ENCODE measurements at regions not wholly inside any gene's neighbourhood (a gene's known extent, or its start where the extent isn't known, plus 50 kb on each side); places are given as distances from the start of the nearest gene placed in this dataset.

- TF ChIP-seq, protein P1, sequence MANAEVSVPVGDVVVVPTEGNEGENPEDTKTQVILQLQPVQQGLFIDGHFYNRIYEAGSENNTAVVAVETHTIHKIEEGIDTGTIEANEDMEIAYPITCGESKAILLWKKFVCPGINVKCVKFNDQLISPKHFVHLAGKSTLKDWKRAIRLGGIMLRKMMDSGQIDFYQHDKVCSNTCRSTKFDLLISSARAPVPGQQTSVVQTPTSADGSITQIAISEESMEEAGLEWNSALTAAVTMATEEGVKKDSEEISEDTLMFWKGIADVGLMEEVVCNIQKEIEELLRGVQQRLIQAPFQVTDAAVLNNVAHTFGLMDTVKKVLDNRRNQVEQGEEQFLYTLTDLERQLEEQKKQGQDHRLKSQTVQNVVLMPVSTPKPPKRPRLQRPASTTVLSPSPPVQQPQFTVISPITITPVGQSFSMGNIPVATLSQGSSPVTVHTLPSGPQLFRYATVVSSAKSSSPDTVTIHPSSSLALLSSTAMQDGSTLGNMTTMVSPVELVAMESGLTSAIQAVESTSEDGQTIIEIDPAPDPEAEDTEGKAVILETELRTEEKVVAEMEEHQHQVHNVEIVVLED (CRISPR knock-in tag; IDR thresholded peaks at IDR 0.05) = 0 out of 2 replicates have a peak, but pooled peaks have one; percentile 25
- TF ChIP-seq NFIC (IDR thresholded peaks at IDR 0.05) = peak; percentile 56
- 0 out of 2 replicates have a peak, but pooled peaks have one; percentile 20 for TF ChIP-seq ZNF41 (CRISPR knock-in tag; conservative IDR thresholded peaks at IDR 0.05)
- peak; percentile 94 for TF ChIP-seq MAFF (IDR thresholded peaks at IDR 0.05; ENCODE audit: low read length)
- TF ChIP-seq CBFA2T2 (conservative IDR thresholded peaks at IDR 0.05) = peak; percentile 89
- TF ChIP-seq ZBED1 (IDR thresholded peaks at IDR 0.05) = 0 out of 2 replicates have a peak, but pooled peaks have one; percentile 14
- TF ChIP-seq, protein P2, sequence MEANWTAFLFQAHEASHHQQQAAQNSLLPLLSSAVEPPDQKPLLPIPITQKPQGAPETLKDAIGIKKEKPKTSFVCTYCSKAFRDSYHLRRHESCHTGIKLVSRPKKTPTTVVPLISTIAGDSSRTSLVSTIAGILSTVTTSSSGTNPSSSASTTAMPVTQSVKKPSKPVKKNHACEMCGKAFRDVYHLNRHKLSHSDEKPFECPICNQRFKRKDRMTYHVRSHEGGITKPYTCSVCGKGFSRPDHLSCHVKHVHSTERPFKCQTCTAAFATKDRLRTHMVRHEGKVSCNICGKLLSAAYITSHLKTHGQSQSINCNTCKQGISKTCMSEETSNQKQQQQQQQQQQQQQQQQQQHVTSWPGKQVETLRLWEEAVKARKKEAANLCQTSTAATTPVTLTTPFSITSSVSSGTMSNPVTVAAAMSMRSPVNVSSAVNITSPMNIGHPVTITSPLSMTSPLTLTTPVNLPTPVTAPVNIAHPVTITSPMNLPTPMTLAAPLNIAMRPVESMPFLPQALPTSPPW (CRISPR knock-in tag; IDR thresholded peaks at IDR 0.05) = peak; percentile 45; the same call in 1 of the 2 replicates
- peak; percentile 69; the same call in 1 of the 2 replicates for TF ChIP-seq TFAP4 (CRISPR knock-in tag; IDR thresholded peaks at IDR 0.05; ENCODE audit: borderline replicate concordance)
- no peak for TF ChIP-seq SIRT6 (IDR thresholded peaks at IDR 0.05; ENCODE audit: low read depth, low read length)
- TF ChIP-seq HDAC1 (IDR thresholded peaks at IDR 0.05) = peak in 1 of 2 experiments; percentile 81; a peak in 2 of 4 replicates
- no peak for TF ChIP-seq ZNF586 (CRISPR knock-in tag; conservative IDR thresholded peaks at IDR 0.05)
- TF ChIP-seq NCOR1 (IDR thresholded peaks at IDR 0.05) = peak; percentile 79
- peak; percentile 55; the same call in 1 of the 2 replicates for TF ChIP-seq GTF2A2 (tag; IDR thresholded peaks at IDR 0.05)
- TF ChIP-seq, protein P3, sequence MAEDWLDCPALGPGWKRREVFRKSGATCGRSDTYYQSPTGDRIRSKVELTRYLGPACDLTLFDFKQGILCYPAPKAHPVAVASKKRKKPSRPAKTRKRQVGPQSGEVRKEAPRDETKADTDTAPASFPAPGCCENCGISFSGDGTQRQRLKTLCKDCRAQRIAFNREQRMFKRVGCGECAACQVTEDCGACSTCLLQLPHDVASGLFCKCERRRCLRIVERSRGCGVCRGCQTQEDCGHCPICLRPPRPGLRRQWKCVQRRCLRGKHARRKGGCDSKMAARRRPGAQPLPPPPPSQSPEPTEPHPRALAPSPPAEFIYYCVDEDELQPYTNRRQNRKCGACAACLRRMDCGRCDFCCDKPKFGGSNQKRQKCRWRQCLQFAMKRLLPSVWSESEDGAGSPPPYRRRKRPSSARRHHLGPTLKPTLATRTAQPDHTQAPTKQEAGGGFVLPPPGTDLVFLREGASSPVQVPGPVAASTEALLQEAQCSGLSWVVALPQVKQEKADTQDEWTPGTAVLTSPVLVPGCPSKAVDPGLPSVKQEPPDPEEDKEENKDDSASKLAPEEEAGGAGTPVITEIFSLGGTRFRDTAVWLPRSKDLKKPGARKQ (CRISPR knock-in tag; IDR thresholded peaks at IDR 0.05) = no peak
- peak; percentile 78; the same call in 1 of the 2 replicates for TF ChIP-seq DMBX1 (CRISPR knock-in tag; IDR thresholded peaks at IDR 0.05; ENCODE audit: borderline replicate concordance)
- peak; percentile 79 for TF ChIP-seq TAL1 (IDR thresholded peaks at IDR 0.05)
- TF ChIP-seq, protein P4, sequence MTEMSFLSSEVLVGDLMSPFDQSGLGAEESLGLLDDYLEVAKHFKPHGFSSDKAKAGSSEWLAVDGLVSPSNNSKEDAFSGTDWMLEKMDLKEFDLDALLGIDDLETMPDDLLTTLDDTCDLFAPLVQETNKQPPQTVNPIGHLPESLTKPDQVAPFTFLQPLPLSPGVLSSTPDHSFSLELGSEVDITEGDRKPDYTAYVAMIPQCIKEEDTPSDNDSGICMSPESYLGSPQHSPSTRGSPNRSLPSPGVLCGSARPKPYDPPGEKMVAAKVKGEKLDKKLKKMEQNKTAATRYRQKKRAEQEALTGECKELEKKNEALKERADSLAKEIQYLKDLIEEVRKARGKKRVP (CRISPR knock-in tag; IDR thresholded peaks at IDR 0.05) = 0 out of 2 replicates have a peak, but pooled peaks have one; percentile 37
- peak; percentile 57; the same call in 1 of the 2 replicates for TF ChIP-seq ELF4 (CRISPR knock-in tag; IDR thresholded peaks at IDR 0.05)
- TF ChIP-seq PTTG1 (tag; IDR thresholded peaks at IDR 0.05; ENCODE audit: low read depth) = 0 out of 2 replicates have a peak, but pooled peaks have one; percentile 12
- peak; percentile 87 for TF ChIP-seq ZNF589 (CRISPR knock-in tag; IDR thresholded peaks at IDR 0.05; ENCODE audit: low read depth)
- no peak for TF ChIP-seq ZNF507 (tag; conservative IDR thresholded peaks at IDR 0.05)
- peak; percentile 83 for TF ChIP-seq TCF3 (CRISPR knock-in tag; IDR thresholded peaks at IDR 0.05)
These were observed 230.3 kb upstream of the PGRMC2 start (continued) for GRCh38 chr4:128517739-128518510.
